A549 (cell line): ENCODE measurements at regions not wholly inside any gene's neighbourhood (a gene's known extent, or its start where the extent isn't known, plus 50 kb on each side); places are given as distances from the start of the nearest gene placed in this dataset.

Experiments used
- ATAC-seq, 2 experiments: fragments of 200-7000 bp in 1 of 2; fragments of >200 bp in 1 of 2; cut with Nextera tagmentation in 1 of 2; cut with Tn5 transposase in 1 of 2; 3 replicates each; pipeline versions ENCODE4 v1.8.0 to v1.9.1; 2018 to 2020; ENCODE audit warnings: mild to moderate bottlenecking in 1 of 2, moderate library complexity in 1 of 2
- CTCF ChIA-PET: fragments of 300-600 bp; sonication (Branson Sonifier 250); formaldehyde crosslinking; extraction: SDS; loops from one replicate; lab custom pipeline; 2021; ENCODE audit warnings: antibody characterized with exemption, inconsistent platforms; lab: Yijun Ruan, JAX
- POLR2A ChIA-PET: fragments of 350-600 bp; formaldehyde crosslinking; extraction: SDS; loops from one replicate; lab custom pipeline; 2021; ENCODE audit warnings: antibody characterized with exemption, inconsistent platforms; lab: Yijun Ruan, JAX
- DNase-seq, 2 experiments: peaks; one replicate each; pipeline versions ENCODE4 v3.0.0 to v3.0.0-alpha.2; 2011 to 2016; ENCODE audit warnings: low read depth in 1 of 2, low spot score in 1 of 2
- FAIRE-seq: peaks from 2 replicates; lab custom pipeline; 2011; peaks lifted over from hg19 to GRCh38; lab: Jason Lieb, UNC
- H3K27ac ChIP-seq, 2 experiments: fragments of >200 bp; sonication (Bioruptor Twin); formaldehyde crosslinking; 3 replicates each; pipeline ENCODE4 v1.5.1; 2016 to 2017
- H3K4me1 ChIP-seq: fragments of >200 bp; sonication (Bioruptor Twin); formaldehyde crosslinking; 3 replicates; pipeline ENCODE4 v1.6.1; 2016
- H3K4me2 ChIP-seq: fragments of >200 bp; sonication (Bioruptor Twin); formaldehyde crosslinking; 3 replicates; pipeline ENCODE4 v1.6.1; 2016
- H3K4me3 ChIP-seq: fragments of >200 bp; sonication (Bioruptor Twin); formaldehyde crosslinking; 3 replicates; pipeline ENCODE4 v1.5.1; 2016
- H3K9me3 ChIP-seq: fragments of >200 bp; sonication (Bioruptor Twin); formaldehyde crosslinking; 3 replicates; pipeline ENCODE4 v1.6.1; 2016
- CBX2 ChIP-seq: fragments of 200-600 bp; sonication (generic); IDR thresholded peaks from 2 replicates; pipeline ENCODE4 v1.6.1; 2016; ENCODE audit warnings: low read depth, mild to moderate bottlenecking, borderline replicate concordance
- CBX8 ChIP-seq: fragments of 200-600 bp; sonication (generic); IDR thresholded peaks from 2 replicates; pipeline ENCODE4 v1.6.1; 2016
- CHD2 ChIP-seq: fragments of 150-350 bp; IDR thresholded peaks from 2 replicates; pipeline ENCODE4 v1.6.1; 2014; ENCODE audit warnings: low read length; ENCODE audit not compliant: partially characterized antibody
- CHD4 ChIP-seq: fragments of 200-600 bp; sonication (generic); IDR thresholded peaks from 2 replicates; pipeline ENCODE4 v1.6.1; 2016; ENCODE audit warnings: antibody characterized with exemption, mild to moderate bottlenecking, borderline replicate concordance
- EHMT2 ChIP-seq: fragments of 200-600 bp; sonication (generic); IDR thresholded peaks from 2 replicates; pipeline ENCODE4 v1.6.1; 2016; ENCODE audit warnings: antibody characterized with exemption, low read depth, mild to moderate bottlenecking, moderate library complexity
- FOSL2 ChIP-seq, 2 experiments: fragments of 450-650 bp in 1 of 2; fragments of >200 bp in 1 of 2; sonication (Bioruptor Twin) in 1 of 2; formaldehyde crosslinking; IDR thresholded peaks; 2 replicates each; pipeline versions ENCODE4 v1.5.0 to v1.6.1; 2016 to 2020; ENCODE audit warnings: mild to moderate bottlenecking in 1 of 2, moderate library complexity in 1 of 2
- FOXS1 ChIP-seq: fragments of 250-450 bp; sonication (Bioruptor Pico); IDR thresholded peaks from 2 replicates; pipeline ENCODE4 v1.5.0; 2020; ENCODE audit warnings: mild to moderate bottlenecking, moderate library complexity
- HOXA7 ChIP-seq: fragments of 250-450 bp; sonication (Bioruptor Pico); IDR thresholded peaks from 2 replicates; pipeline ENCODE4 v1.5.0; 2020; ENCODE audit warnings: mild to moderate bottlenecking, moderate library complexity
- HOXB5 ChIP-seq: fragments of 250-450 bp; sonication (Bioruptor Pico); IDR thresholded peaks from 2 replicates; pipeline ENCODE4 v1.5.0; 2020; ENCODE audit warnings: mild to moderate bottlenecking, moderate library complexity
- JUNB ChIP-seq: fragments of >200 bp; sonication (Bioruptor Twin); formaldehyde crosslinking; IDR thresholded peaks from 2 replicates; pipeline ENCODE4 v1.6.1; 2016
- KDM1A ChIP-seq: fragments of 200-600 bp; sonication (generic); IDR thresholded peaks from 2 replicates; pipeline ENCODE4 v1.6.1; 2016; ENCODE audit warnings: low read depth, mild to moderate bottlenecking
- NFE2L2 ChIP-seq: fragments of 150-350 bp; conservative IDR thresholded peaks from 2 replicates; pipeline ENCODE4 v1.6.1; 2014; ENCODE audit warnings: low read length
- RAD21 ChIP-seq, 2 experiments: fragments of >200 bp in 1 of 2; sonication (Bioruptor Twin) in 1 of 2; formaldehyde crosslinking in 1 of 2; IDR thresholded peaks in 1 of 2; conservative IDR thresholded peaks in 1 of 2; 2 replicates in 1 of 2; 3 replicates in 1 of 2; pipeline ENCODE4 v1.6.1; 2012 to 2018; ENCODE audit warnings: inconsistent platforms in 1 of 2
- RARB ChIP-seq: fragments of 250-450 bp; sonication (Bioruptor Pico); IDR thresholded peaks from 2 replicates; pipeline ENCODE4 v1.8.0; 2021; ENCODE audit warnings: mild to moderate bottlenecking, moderate library complexity
- RCOR1 ChIP-seq: fragments of 150-350 bp; IDR thresholded peaks from 2 replicates; pipeline ENCODE4 v1.6.1; 2014; ENCODE audit warnings: antibody characterized with exemption, low read length, low read depth
- RFX5 ChIP-seq: fragments of 450-650 bp; IDR thresholded peaks from 2 replicates; pipeline ENCODE4 v1.7.1; 2014; ENCODE audit warnings: antibody characterized with exemption, mild to moderate bottlenecking, moderate library complexity
- WGBS: methylation state at CpG from one replicate; pipeline ENCODE4 v1.1.6; 2017; ENCODE audit errors: missing lambda C conversion rate; 5-methylcytosine and 5-hydroxymethylcytosine counted together
- TF ChIP-seq, protein P1 (sequence below): IDR thresholded peaks from 2 replicates; pipeline ENCODE4 v1.6.1; 2012
- TF ChIP-seq, protein P2 (sequence below): fragments of 450-650 bp; IDR thresholded peaks from 2 replicates; pipeline ENCODE4 v1.6.1; 2014; ENCODE audit warnings: antibody characterized with exemption
- TF ChIP-seq, protein P3 (sequence below): fragments of >200 bp; sonication (Bioruptor Twin); formaldehyde crosslinking; IDR thresholded peaks from 3 replicates; pipeline ENCODE4 v1.6.1; 2016
- TF ChIP-seq, protein P4 (sequence below): fragments of >200 bp; sonication (Bioruptor Twin); formaldehyde crosslinking; IDR thresholded peaks from 3 replicates; pipeline ENCODE4 v1.5.1; 2016

DNA sequence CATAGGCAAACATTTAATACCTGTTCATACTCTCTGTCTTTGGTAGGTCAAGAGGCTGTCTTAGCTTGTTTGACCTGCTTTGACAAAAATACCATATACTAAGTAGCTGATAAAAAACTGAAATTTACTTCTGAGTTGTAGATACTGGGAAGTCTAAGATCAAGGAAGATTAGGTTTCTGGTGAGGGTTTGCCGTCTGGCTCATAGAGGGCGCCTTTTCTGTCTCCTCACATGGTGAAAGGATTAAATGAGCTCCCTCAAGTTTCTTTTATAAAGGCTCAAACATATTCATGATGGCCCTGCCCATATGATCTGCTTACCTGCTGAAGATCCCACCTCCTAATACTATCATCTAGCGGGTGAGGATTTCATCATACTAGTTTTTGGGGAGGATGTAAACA lies 1076.1 kb upstream of the NCAM2 start (continued):
- TF ChIP-seq, protein P1, sequence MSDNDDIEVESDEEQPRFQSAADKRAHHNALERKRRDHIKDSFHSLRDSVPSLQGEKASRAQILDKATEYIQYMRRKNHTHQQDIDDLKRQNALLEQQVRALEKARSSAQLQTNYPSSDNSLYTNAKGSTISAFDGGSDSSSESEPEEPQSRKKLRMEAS: no peak
- TF ChIP-seq RARB: no peak
- no peak for TF ChIP-seq FOXS1 (CRISPR knock-in tag)

DNA sequence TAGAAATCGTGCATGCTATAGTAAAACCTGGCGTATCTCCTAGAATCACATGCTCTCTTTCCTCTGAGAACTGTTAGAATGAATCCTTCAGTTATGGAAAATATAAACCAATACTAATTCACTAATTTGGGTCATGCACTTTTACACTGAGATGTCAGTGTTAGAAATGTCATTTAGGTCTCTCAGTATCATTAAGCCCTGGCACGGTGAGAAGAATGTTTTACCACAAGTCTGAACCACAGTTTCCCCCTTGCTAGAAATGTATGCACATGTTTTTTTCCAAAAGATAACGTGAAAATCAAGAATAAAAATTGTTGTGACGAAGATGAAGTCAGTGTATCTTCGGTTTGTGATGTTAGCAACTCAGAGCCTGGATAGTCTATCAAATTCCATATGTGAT lies 1062.7 kb upstream of the NCAM2 start:
- DNase-seq: no peak
- FAIRE-seq: no peak
- H3K27ac ChIP-seq: no peak overlapping the region
- POLR2A ChIA-PET: no interaction called here
- ATAC-seq: no peak
- WGBS: 11% methylated on average over 6 of the region's 6 CpGs
- TF ChIP-seq CHD2 (no peak), FOSL2 (IDR thresholded peaks at IDR 0.05) (no peak), FOSL2 (CRISPR knock-in tag; IDR thresholded peaks at IDR 0.05) (no peak), CHD4 (no peak), RAD21 (conservative IDR thresholded peaks at IDR 0.05 in 1 of 2, IDR thresholded peaks at IDR 0.05 in 1 of 2) (no peak), HOXA7 (CRISPR knock-in tag) (no peak)
- TF ChIP-seq, protein P2, sequence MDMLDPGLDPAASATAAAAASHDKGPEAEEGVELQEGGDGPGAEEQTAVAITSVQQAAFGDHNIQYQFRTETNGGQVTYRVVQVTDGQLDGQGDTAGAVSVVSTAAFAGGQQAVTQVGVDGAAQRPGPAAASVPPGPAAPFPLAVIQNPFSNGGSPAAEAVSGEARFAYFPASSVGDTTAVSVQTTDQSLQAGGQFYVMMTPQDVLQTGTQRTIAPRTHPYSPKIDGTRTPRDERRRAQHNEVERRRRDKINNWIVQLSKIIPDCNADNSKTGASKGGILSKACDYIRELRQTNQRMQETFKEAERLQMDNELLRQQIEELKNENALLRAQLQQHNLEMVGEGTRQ: no peak
- no peaks in the 10 kb centered on the region for H3K9me3 ChIP-seq
- no peak overlapping the region for H3K4me2 ChIP-seq
- CTCF ChIA-PET: no interaction called here
- H3K4me1 ChIP-seq: no peaks in the 10 kb centered on the region
- no peak overlapping the region for H3K4me3 ChIP-seq

DNA sequence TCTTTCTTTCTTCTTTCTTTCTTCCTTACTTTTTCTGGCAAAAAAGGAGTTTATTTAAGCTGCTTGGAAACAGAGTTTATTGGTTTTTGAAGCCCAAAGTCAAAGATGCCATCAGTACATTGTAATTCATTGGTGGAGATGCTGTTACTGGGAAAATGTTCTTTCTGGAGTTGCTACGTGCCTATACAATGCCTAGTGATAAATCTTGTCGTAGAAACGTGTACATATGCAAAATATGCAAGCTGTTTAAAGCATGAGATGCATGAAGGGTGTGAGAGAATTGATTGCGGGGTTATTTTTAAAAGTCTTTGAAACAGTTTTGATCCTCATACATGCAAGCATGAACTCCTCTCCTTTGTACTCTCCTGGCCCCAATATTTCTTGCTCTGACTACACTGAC lies 1060.6 kb upstream of the NCAM2 start:
- FAIRE-seq: no peak
- ChIA-PET POLR2A (no interaction called here), CTCF (no interaction called here)
- WGBS: 20% methylated on average over 4 of the region's 4 CpGs
- TF ChIP-seq CBX2 (no peak), HOXB5 (CRISPR knock-in tag) (no peak), RFX5 (no peak), RAD21 (conservative IDR thresholded peaks at IDR 0.05 in 1 of 2, IDR thresholded peaks at IDR 0.05 in 1 of 2) (no peak), RARB (no peak), NFE2L2 (no peak), EHMT2 (no peak), KDM1A (no peak), JUNB (no peak), CBX8 (no peak), RCOR1 (no peak), CHD2 (no peak)
- TF ChIP-seq, protein P2: no peak
- TF ChIP-seq, protein P3, sequence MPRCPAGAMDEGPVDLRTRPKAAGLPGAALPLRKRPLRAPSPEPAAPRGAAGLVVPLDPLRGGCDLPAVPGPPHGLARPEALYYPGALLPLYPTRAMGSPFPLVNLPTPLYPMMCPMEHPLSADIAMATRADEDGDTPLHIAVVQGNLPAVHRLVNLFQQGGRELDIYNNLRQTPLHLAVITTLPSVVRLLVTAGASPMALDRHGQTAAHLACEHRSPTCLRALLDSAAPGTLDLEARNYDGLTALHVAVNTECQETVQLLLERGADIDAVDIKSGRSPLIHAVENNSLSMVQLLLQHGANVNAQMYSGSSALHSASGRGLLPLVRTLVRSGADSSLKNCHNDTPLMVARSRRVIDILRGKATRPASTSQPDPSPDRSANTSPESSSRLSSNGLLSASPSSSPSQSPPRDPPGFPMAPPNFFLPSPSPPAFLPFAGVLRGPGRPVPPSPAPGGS: no peak
- TF ChIP-seq, protein P4, sequence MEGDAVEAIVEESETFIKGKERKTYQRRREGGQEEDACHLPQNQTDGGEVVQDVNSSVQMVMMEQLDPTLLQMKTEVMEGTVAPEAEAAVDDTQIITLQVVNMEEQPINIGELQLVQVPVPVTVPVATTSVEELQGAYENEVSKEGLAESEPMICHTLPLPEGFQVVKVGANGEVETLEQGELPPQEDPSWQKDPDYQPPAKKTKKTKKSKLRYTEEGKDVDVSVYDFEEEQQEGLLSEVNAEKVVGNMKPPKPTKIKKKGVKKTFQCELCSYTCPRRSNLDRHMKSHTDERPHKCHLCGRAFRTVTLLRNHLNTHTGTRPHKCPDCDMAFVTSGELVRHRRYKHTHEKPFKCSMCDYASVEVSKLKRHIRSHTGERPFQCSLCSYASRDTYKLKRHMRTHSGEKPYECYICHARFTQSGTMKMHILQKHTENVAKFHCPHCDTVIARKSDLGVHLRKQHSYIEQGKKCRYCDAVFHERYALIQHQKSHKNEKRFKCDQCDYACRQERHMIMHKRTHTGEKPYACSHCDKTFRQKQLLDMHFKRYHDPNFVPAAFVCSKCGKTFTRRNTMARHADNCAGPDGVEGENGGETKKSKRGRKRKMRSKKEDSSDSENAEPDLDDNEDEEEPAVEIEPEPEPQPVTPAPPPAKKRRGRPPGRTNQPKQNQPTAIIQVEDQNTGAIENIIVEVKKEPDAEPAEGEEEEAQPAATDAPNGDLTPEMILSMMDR: no peak
- no peak for ATAC-seq
- no peak for DNase-seq
- H3K9me3 ChIP-seq: no peaks in the 10 kb centered on the region
- no peak overlapping the region for H3K4me2 ChIP-seq
- H3K27ac ChIP-seq: no peak overlapping the region
- H3K4me1 ChIP-seq: no peaks in the 10 kb centered on the region
- H3K4me3 ChIP-seq: no peak overlapping the region
